HEK293 (cell line): ENCODE measurements at regions not wholly inside any gene's neighbourhood (a gene's known extent, or its start where the extent isn't known, plus 50 kb on each side); places are given as distances from the start of the nearest gene placed in this dataset.
A peak's percentile ranks its signal among the peaks of the same experiment; 100 is the strongest.

ENCODE experiments used
- CTCF ChIA-PET: fragments of 350-600 bp; formaldehyde crosslinking; extraction: SDS; loops from one replicate; lab custom pipeline; 2021; ENCODE audit warnings: antibody characterized with exemption; lab: Yijun Ruan, JAX
- POLR2A ChIA-PET: fragments of 300-600 bp; formaldehyde crosslinking; extraction: SDS; loops from one replicate; lab custom pipeline; 2020; ENCODE audit warnings: antibody characterized with exemption, inconsistent platforms; lab: Yijun Ruan, JAX
- H3K27ac ChIP-seq: fragments of 200-500 bp; sonication (Bioruptor generic); 2 replicates; pipeline ENCODE4 v1.5.1; 2014; ENCODE audit warnings: low read depth, low read length, control low read depth, inconsistent platforms; ENCODE audit errors: extremely low read depth
- H3K36me3 ChIP-seq, 2 experiments: fragments of 200-500 bp in 1 of 2; sonication (Bioruptor generic) in 1 of 2; 1 replicate in 1 of 2; 2 replicates in 1 of 2; pipeline ENCODE4 v1.5.1; 2014 to 2017; ENCODE audit warnings: inconsistent platforms in 2 of 2, low read length in 2 of 2; ENCODE audit not compliant: control insufficient read depth in 2 of 2, insufficient read depth in 1 of 2
- H3K4me1 ChIP-seq: fragments of 200-500 bp; sonication (Bioruptor generic); 2 replicates; pipeline ENCODE4 v1.5.1; 2014; ENCODE audit warnings: mild to moderate bottlenecking, low read length, inconsistent platforms; ENCODE audit not compliant: control insufficient read depth, insufficient read depth
- H3K4me3 ChIP-seq: 2 replicates; pipeline ENCODE4 v1.5.1; 2011; ENCODE audit warnings: low read depth, mild to moderate bottlenecking, control low read depth, low read length, moderate library complexity
- H3K9me3 ChIP-seq: fragments of 200-500 bp; sonication (Bioruptor generic); 2 replicates; pipeline ENCODE4 v1.5.1; 2014; ENCODE audit warnings: low read depth, low read length, inconsistent platforms; ENCODE audit not compliant: control insufficient read depth, insufficient read depth
- BCL6B ChIP-seq: fragments of 450-650 bp; formaldehyde crosslinking; IDR thresholded peaks from 2 replicates; pipeline ENCODE4 v1.5.1; 2017; ENCODE audit warnings: missing biosample characterization, missing genetic modification characterization
- KLF16 ChIP-seq: fragments of 450-650 bp; formaldehyde crosslinking; IDR thresholded peaks from 2 replicates; pipeline ENCODE4 v1.5.1; 2017; ENCODE audit warnings: missing biosample characterization, missing genetic modification characterization
- ZBTB17 ChIP-seq: fragments of 450-650 bp; formaldehyde crosslinking; IDR thresholded peaks from 2 replicates; pipeline ENCODE4 v1.5.1; 2016; ENCODE audit warnings: missing biosample characterization, missing genetic modification characterization
- ZFHX2 ChIP-seq: fragments of 450-650 bp; formaldehyde crosslinking; conservative IDR thresholded peaks from 2 replicates; pipeline ENCODE4 v1.5.1; 2016; ENCODE audit warnings: missing biosample characterization, missing genetic modification characterization
- ZFP3 ChIP-seq: fragments of 450-650 bp; formaldehyde crosslinking; IDR thresholded peaks from 2 replicates; pipeline ENCODE4 v1.5.1; 2016; ENCODE audit warnings: low read depth, missing biosample characterization, missing genetic modification characterization
- ZNF121 ChIP-seq: fragments of 450-650 bp; formaldehyde crosslinking; IDR thresholded peaks from 2 replicates; pipeline ENCODE4 v1.5.1; 2016; ENCODE audit warnings: missing biosample characterization, missing genetic modification characterization
- ZNF157 ChIP-seq: fragments of 450-650 bp; formaldehyde crosslinking; IDR thresholded peaks from 2 replicates; pipeline ENCODE4 v1.5.1; 2016; ENCODE audit warnings: missing biosample characterization, missing genetic modification characterization
- ZNF274 ChIP-seq, 2 experiments: fragments of 200-500 bp in 1 of 2; fragments of 450-650 bp in 1 of 2; sonication (Bioruptor generic) in 1 of 2; formaldehyde crosslinking in 1 of 2; IDR thresholded peaks; 2 replicates each; pipeline versions ENCODE4 v1.5.1 to v1.6.1; 2014 to 2016; ENCODE audit warnings: borderline replicate concordance in 1 of 2, inconsistent platforms in 1 of 2, low read length in 1 of 2, missing biosample characterization in 1 of 2, missing genetic modification characterization in 1 of 2
- ZNF280C ChIP-seq: fragments of 450-650 bp; formaldehyde crosslinking; IDR thresholded peaks from 2 replicates; pipeline ENCODE4 v1.5.1; 2016; ENCODE audit warnings: missing biosample characterization, missing genetic modification characterization
- ZNF548 ChIP-seq: fragments of 450-650 bp; formaldehyde crosslinking; IDR thresholded peaks from 2 replicates; pipeline ENCODE4 v1.5.1; 2016; ENCODE audit warnings: missing biosample characterization, missing genetic modification characterization
- ZNF561 ChIP-seq: fragments of 450-650 bp; IDR thresholded peaks from 2 replicates; pipeline ENCODE4 v1.5.1; 2018; ENCODE audit warnings: missing biosample characterization, missing genetic modification characterization, borderline replicate concordance
- ZNF585B ChIP-seq: fragments of 450-650 bp; formaldehyde crosslinking; IDR thresholded peaks from 2 replicates; pipeline ENCODE4 v1.5.1; 2016; ENCODE audit warnings: missing biosample characterization, missing genetic modification characterization
- TF ChIP-seq, protein P1 (sequence below): fragments of 450-650 bp; formaldehyde crosslinking; IDR thresholded peaks from 2 replicates; pipeline ENCODE4 v1.5.1; 2016; ENCODE audit warnings: missing biosample characterization, missing genetic modification characterization
- TF ChIP-seq, protein P2 (sequence below): sonication (generic); formaldehyde crosslinking; IDR thresholded peaks from 2 replicates; pipeline ENCODE4 v1.8.1; 2022; ENCODE audit warnings: mild to moderate bottlenecking, moderate library complexity, missing genetic modification reagents

- CTCF ChIA-PET: interaction anchor here (0.7 kb wide), 1 partner anchor 967 kb away, joined by 4 read pairs; no protein-coding TSS in a partner anchor
- POLR2A ChIA-PET: no interaction called here
- Histone ChIP-seq H3K27ac (no peak overlapping the region), H3K36me3 (no peaks in the 10 kb centered on the region), H3K9me3 (no peaks in the 10 kb centered on the region), H3K4me3 (no peak overlapping the region), H3K4me1 (no peaks in the 10 kb centered on the region)
- no peak for TF ChIP-seq ZNF548
- TF ChIP-seq, protein P1, sequence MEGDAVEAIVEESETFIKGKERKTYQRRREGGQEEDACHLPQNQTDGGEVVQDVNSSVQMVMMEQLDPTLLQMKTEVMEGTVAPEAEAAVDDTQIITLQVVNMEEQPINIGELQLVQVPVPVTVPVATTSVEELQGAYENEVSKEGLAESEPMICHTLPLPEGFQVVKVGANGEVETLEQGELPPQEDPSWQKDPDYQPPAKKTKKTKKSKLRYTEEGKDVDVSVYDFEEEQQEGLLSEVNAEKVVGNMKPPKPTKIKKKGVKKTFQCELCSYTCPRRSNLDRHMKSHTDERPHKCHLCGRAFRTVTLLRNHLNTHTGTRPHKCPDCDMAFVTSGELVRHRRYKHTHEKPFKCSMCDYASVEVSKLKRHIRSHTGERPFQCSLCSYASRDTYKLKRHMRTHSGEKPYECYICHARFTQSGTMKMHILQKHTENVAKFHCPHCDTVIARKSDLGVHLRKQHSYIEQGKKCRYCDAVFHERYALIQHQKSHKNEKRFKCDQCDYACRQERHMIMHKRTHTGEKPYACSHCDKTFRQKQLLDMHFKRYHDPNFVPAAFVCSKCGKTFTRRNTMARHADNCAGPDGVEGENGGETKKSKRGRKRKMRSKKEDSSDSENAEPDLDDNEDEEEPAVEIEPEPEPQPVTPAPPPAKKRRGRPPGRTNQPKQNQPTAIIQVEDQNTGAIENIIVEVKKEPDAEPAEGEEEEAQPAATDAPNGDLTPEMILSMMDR (tag by site-specific recombination): peak; percentile 51; the same call in 1 of the 2 replicates
Measured at GRCh38 chr1:242828199-242828598, 303.7 kb upstream of the PLD5 start.

GRCh38 chr1:242827538-242827937 is 303.0 kb upstream of the PLD5 start:
- H3K27ac ChIP-seq: no peak overlapping the region
- CTCF ChIA-PET: interaction anchor here (0.7 to 0.9 kb wide), 2 partner anchors 516 to 968 kb away, joined by 4 to 5 read pairs; no protein-coding TSS in a partner anchor
- TF ChIP-seq ZNF274 (IDR thresholded peaks at IDR 0.05; ENCODE audit: low read length) (no peak), ZNF274 (tag by site-specific recombination; IDR thresholded peaks at IDR 0.05; ENCODE audit: borderline replicate concordance) (no peak), KLF16 (tag by site-specific recombination) (no peak), ZFP3 (tag by site-specific recombination) (no peak), ZNF585B (tag by site-specific recombination) (no peak), ZBTB17 (tag by site-specific recombination) (no peak), BCL6B (tag by site-specific recombination) (no peak), ZNF280C (tag by site-specific recombination) (no peak), ZNF121 (tag by site-specific recombination) (no peak), ZNF157 (tag by site-specific recombination) (no peak), ZFHX2 (tag by site-specific recombination) (no peak), ZNF561 (tag by site-specific recombination) (no peak)
- TF ChIP-seq, protein P2, sequence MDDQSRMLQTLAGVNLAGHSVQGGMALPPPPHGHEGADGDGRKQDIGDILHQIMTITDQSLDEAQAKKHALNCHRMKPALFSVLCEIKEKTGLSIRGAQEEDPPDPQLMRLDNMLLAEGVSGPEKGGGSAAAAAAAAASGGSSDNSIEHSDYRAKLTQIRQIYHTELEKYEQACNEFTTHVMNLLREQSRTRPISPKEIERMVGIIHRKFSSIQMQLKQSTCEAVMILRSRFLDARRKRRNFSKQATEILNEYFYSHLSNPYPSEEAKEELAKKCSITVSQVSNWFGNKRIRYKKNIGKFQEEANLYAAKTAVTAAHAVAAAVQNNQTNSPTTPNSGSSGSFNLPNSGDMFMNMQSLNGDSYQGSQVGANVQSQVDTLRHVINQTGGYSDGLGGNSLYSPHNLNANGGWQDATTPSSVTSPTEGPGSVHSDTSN (CRISPR knock-in tag): no peak
- H3K36me3 ChIP-seq: no peaks in the 10 kb centered on the region
- H3K4me3 ChIP-seq: no peak overlapping the region
- POLR2A ChIA-PET: interaction anchor here (0.6 kb wide), 1 partner anchor 10 kb away, joined by 3 read pairs; no protein-coding TSS in a partner anchor
- H3K4me1 ChIP-seq: no peaks in the 10 kb centered on the region
- no peaks in the 10 kb centered on the region for H3K9me3 ChIP-seq
